ENCODE measurements at regions not wholly inside any gene's neighbourhood (a gene's known extent, or its start where the extent isn't known, plus 50 kb on each side); places are given as distances from the start of the nearest gene placed in this dataset.

- no peak for ATAC-seq
- H3K4me3 Mint-ChIP-seq: no peak overlapping the region
- no peaks in the 10 kb centered on the region for H3K4me1 Mint-ChIP-seq (ENCODE audit: low read depth)
- DNase-seq: no peak
- POLR2A ChIA-PET: no interaction called here
- H3K27me3 Mint-ChIP-seq: no peaks in the 10 kb centered on the region
- no peak for TF ChIP-seq CTCF (IDR thresholded peaks at IDR 0.05)
- H3K9me3 Mint-ChIP-seq: no peaks in the 10 kb centered on the region
- H3K36me3 Mint-ChIP-seq (ENCODE audit: low read depth): no peaks in the 10 kb centered on the region
- no peak overlapping the region for H3K27ac Mint-ChIP-seq
- CTCF ChIA-PET: no interaction called here
- intact Hi-C loops (cut with micrococcal nuclease): no loop called here
These were observed 360.5 kb downstream of the BCKDHB start for GRCh38 chr6:80466981-80467380.

DNA sequence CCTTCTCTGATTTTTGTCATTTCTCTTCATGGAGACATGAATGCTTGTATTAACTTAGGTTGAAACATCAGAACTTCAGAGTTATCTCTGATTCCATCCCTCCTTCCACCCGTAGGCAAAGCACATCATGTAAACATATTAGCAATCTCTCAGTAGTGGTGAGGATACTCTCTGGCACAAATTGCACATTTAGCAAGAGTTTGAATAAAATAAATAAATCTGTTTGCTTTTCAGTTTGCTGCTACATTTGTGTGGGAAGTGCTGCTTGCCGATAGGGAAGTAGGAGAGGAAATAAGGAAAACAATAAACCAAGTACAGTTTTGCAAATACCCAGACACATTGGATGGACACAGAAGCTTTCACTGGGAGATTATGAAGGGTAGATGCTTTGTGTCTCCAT lies 359.0 kb downstream of the BCKDHB start:
- DNase-seq: no peak
- no peak overlapping the region for H3K27ac Mint-ChIP-seq

GRCh38 chr6:80464901-80465300 lies 358.4 kb downstream of the BCKDHB start:
- Mint-ChIP-seq H3K36me3 (ENCODE audit: low read depth) (no peaks in the 10 kb centered on the region), H3K27me3 (no peaks in the 10 kb centered on the region), H3K9me3 (no peaks in the 10 kb centered on the region), H3K4me1 (ENCODE audit: low read depth) (no peaks in the 10 kb centered on the region), H3K27ac (no peak overlapping the region), H3K4me3 (no peak overlapping the region)
- no peak for TF ChIP-seq CTCF (IDR thresholded peaks at IDR 0.05)
- ATAC-seq (no peak), DNase-seq (no peak)
- ChIA-PET CTCF (no interaction called here), POLR2A (no interaction called here)
- intact Hi-C loops (cut with micrococcal nuclease): no loop called here

More for the DNA sequence above, 359.0 kb downstream of the BCKDHB start:
- TF ChIP-seq CTCF (IDR thresholded peaks at IDR 0.05): no peak
- Mint-ChIP-seq H3K27me3 (no peaks in the 10 kb centered on the region), H3K36me3 (ENCODE audit: low read depth) (no peaks in the 10 kb centered on the region), H3K9me3 (no peaks in the 10 kb centered on the region), H3K4me3 (no peak overlapping the region), H3K4me1 (ENCODE audit: low read depth) (no peaks in the 10 kb centered on the region)
- CTCF ChIA-PET: no interaction called here
- no peak for ATAC-seq
- intact Hi-C loops (cut with micrococcal nuclease): no loop called here
- POLR2A ChIA-PET: no interaction called here

- intact Hi-C loops (cut with micrococcal nuclease): no loop called here
- no peak for TF ChIP-seq CTCF (IDR thresholded peaks at IDR 0.05)
- DNase-seq (no peak), ATAC-seq (no peak)
- Mint-ChIP-seq H3K27me3 (no peaks in the 10 kb centered on the region), H3K9me3 (no peaks in the 10 kb centered on the region), H3K27ac (no peak overlapping the region), H3K4me1 (ENCODE audit: low read depth) (no peaks in the 10 kb centered on the region), H3K4me3 (no peak overlapping the region), H3K36me3 (ENCODE audit: low read depth) (no peaks in the 10 kb centered on the region)
- CTCF ChIA-PET: no interaction called here
- POLR2A ChIA-PET: no interaction called here
These were observed 356.7 kb downstream of the BCKDHB start for GRCh38 chr6:80463197-80463596.

DNA sequence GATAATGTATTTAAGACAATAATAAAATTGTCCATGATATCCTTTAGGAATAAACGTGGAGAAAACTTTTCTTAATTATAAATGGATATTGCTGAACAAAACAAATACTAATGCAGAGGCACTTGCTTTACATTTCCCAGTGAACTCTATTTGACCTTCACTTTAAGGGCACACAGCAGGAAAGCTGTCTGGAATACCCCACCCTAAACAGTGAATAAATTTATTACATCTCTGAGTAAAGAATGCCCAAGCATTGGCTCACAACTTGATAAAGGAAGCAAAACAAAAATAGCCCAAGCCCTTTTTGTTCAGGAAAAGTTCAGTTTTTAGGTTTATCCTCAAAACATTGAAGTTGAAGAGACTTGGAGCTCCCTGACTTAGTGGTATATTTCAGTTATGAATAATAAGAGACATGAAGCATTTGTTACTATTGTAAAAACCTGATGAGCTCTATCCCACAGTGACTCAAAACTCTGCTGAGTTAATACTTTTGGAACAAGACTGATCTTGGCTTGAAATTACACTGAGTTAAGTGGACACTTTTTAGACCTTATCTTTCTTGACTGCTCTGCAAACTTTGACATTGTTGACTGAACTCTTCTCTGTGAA lies 353.9 kb downstream of the BCKDHB start:
- Mint-ChIP-seq H3K4me3 (no peak overlapping the region), H3K27ac (no peak overlapping the region), H3K4me1 (ENCODE audit: low read depth) (no peaks in the 10 kb centered on the region), H3K27me3 (no peaks in the 10 kb centered on the region), H3K36me3 (ENCODE audit: low read depth) (no peaks in the 10 kb centered on the region), H3K9me3 (no peaks in the 10 kb centered on the region)
- CTCF ChIA-PET: no interaction called here
- no peak for TF ChIP-seq CTCF (IDR thresholded peaks at IDR 0.05)
- POLR2A ChIA-PET: no interaction called here
- intact Hi-C loops (cut with micrococcal nuclease): no loop called here
- no peak for ATAC-seq
- DNase-seq: no peak

Data from activated CD8-positive, alpha-beta T cell treated with anti-CD3 and anti-CD28 coated beads for 36 hours (primary cell).